Mesenchymal stem cell (in vitro differentiated cells and primary cell): ENCODE measurements at regions not wholly inside any gene's neighbourhood (a gene's known extent, or its start where the extent isn't known, plus 50 kb on each side); places are given as distances from the start of the nearest gene placed in this dataset.

Experiments used
- DNase-seq: peaks from one replicate; pipeline ENCODE4 v3.0.0-alpha.2; 2013
- H2AFZ ChIP-seq: one replicate; pipeline ENCODE4 v1.6.1; 2013; ENCODE audit warnings: low read depth, mild to moderate bottlenecking, control low read depth, inconsistent platforms, low read length, moderate library complexity
- H2AK5ac ChIP-seq: 2 replicates; pipeline ENCODE4 v1.6.1; 2013; ENCODE audit warnings: low read length, moderate library complexity, mild to moderate bottlenecking, inconsistent platforms; ENCODE audit not compliant: severe bottlenecking
- H2BK120ac ChIP-seq: one replicate; pipeline ENCODE4 v1.6.1; 2013; ENCODE audit warnings: low read depth, mild to moderate bottlenecking, inconsistent platforms, low read length, moderate library complexity
- H2BK12ac ChIP-seq, 2 experiments: one replicate each; pipeline ENCODE4 v1.6.1; 2013; ENCODE audit warnings: inconsistent platforms in 2 of 2, low read length in 2 of 2, mild to moderate bottlenecking in 2 of 2, moderate library complexity in 2 of 2, control low read depth in 1 of 2
- H2BK15ac ChIP-seq: one replicate; pipeline ENCODE4 v1.6.1; 2013; ENCODE audit warnings: mild to moderate bottlenecking, low read depth, inconsistent platforms; ENCODE audit not compliant: poor library complexity, severe bottlenecking
- H2BK5ac ChIP-seq: 2 replicates; pipeline ENCODE4 v1.6.1; 2013; ENCODE audit warnings: low read depth, mild to moderate bottlenecking, low read length, control low read depth, inconsistent platforms; ENCODE audit not compliant: poor library complexity, severe bottlenecking
- H3K14ac ChIP-seq, 2 experiments: one replicate each; pipeline ENCODE4 v1.6.1; 2013; ENCODE audit warnings: inconsistent platforms in 2 of 2, low read length in 2 of 2, control low read depth in 1 of 2, mild to moderate bottlenecking in 1 of 2, moderate library complexity in 1 of 2
- H3K18ac ChIP-seq, 2 experiments: one replicate each; pipeline ENCODE4 v1.6.1; 2013; ENCODE audit warnings: inconsistent platforms in 2 of 2, low read length in 2 of 2, control low read depth in 1 of 2, low read depth in 1 of 2, mild to moderate bottlenecking in 1 of 2
- H3K23ac ChIP-seq, 2 experiments: one replicate each; pipeline ENCODE4 v1.6.1; 2013; ENCODE audit warnings: inconsistent platforms in 2 of 2, low read length in 2 of 2, mild to moderate bottlenecking in 2 of 2, moderate library complexity in 2 of 2, control low read depth in 1 of 2
- H3K27ac ChIP-seq: 2 replicates; pipeline ENCODE4 v1.5.1; 2013; ENCODE audit warnings: mild to moderate bottlenecking, moderate library complexity, low read length, control low read depth, inconsistent platforms; ENCODE audit not compliant: poor library complexity, severe bottlenecking
- H3K27me3 ChIP-seq, 2 experiments: 2 replicates each; pipeline versions ENCODE4 v1.6.1 to v1.7.0; 2013; ENCODE audit warnings: low read length in 2 of 2, mild to moderate bottlenecking in 2 of 2, moderate library complexity in 2 of 2, control low read depth in 1 of 2, inconsistent platforms in 1 of 2; ENCODE audit not compliant: control insufficient read depth in 1 of 2, insufficient read depth in 1 of 2
- H3K36me3 ChIP-seq, 2 experiments: 2 replicates each; pipeline versions ENCODE4 v1.6.1 to v1.7.0; 2013; ENCODE audit warnings: low read length in 2 of 2, control low read depth in 1 of 2, inconsistent platforms in 1 of 2, low read depth in 1 of 2, mild to moderate bottlenecking in 1 of 2; ENCODE audit not compliant: insufficient read depth in 2 of 2, control insufficient read depth in 1 of 2
- H3K4ac ChIP-seq, 2 experiments: one replicate each; pipeline ENCODE4 v1.6.1; 2013; ENCODE audit warnings: inconsistent platforms in 2 of 2, low read length in 2 of 2, mild to moderate bottlenecking in 2 of 2, moderate library complexity in 2 of 2, control low read depth in 1 of 2, low read depth in 1 of 2
- H3K4me1 ChIP-seq: 2 replicates; pipeline ENCODE4 v1.6.1; 2013; ENCODE audit warnings: low read depth, low read length, control low read depth; ENCODE audit not compliant: control insufficient read depth, insufficient read depth
- H3K4me2 ChIP-seq: 2 replicates; pipeline ENCODE4 v1.6.1; 2013; ENCODE audit warnings: low read length, mild to moderate bottlenecking, inconsistent platforms; ENCODE audit not compliant: poor library complexity, severe bottlenecking
- H3K4me3 ChIP-seq, 2 experiments: 2 replicates each; pipeline versions ENCODE4 v1.5.1 to v1.7.0; 2013; ENCODE audit warnings: low read length in 2 of 2, mild to moderate bottlenecking in 2 of 2, control low read depth in 1 of 2, low read depth in 1 of 2; ENCODE audit not compliant: insufficient read depth in 1 of 2
- H3K79me1 ChIP-seq: replicated peaks from 2 replicates; pipeline ENCODE4 v1.6.1; 2013; ENCODE audit warnings: mild to moderate bottlenecking, control low read depth, low read length, inconsistent platforms; ENCODE audit not compliant: poor library complexity, severe bottlenecking
- H3K9ac ChIP-seq: 2 replicates; pipeline ENCODE4 v1.7.0; 2013; ENCODE audit warnings: mild to moderate bottlenecking, low read length, moderate library complexity
- H3K9me3 ChIP-seq: 2 replicates; pipeline ENCODE4 v1.7.0; 2013; ENCODE audit warnings: mild to moderate bottlenecking, low read length; ENCODE audit not compliant: control insufficient read depth
- H4K8ac ChIP-seq: one replicate; pipeline ENCODE4 v1.6.1; 2013; ENCODE audit warnings: inconsistent platforms, mild to moderate bottlenecking, low read length, moderate library complexity
- H4K91ac ChIP-seq: one replicate; pipeline ENCODE4 v1.6.1; 2013; ENCODE audit warnings: mild to moderate bottlenecking, low read length, inconsistent platforms
- WGBS: methylation state at CpG from one replicate; pipeline ENCODE4 v1.1.7; 2013; ENCODE audit warnings: mixed read lengths; 5-methylcytosine and 5-hydroxymethylcytosine counted together

DNA sequence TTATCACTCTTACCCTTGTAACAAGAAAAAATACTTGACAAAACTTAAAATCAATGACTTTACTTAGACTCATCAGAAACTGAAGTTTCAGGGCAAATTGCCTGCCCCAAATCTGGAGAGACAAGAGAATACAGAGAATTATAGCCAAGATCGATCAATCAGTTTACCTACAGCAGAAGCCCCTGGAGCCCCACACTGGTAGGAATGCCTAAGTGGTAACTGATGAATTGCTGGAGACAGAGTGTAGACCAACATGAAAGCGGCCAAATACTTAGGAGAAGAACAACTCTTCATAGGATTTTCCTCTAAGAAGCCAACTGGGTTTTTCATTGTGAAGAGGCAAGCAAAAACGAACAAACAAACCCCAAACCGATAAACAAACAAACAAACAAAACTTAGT, 1430.0 kb downstream of the EFNB2 start:
- no peak overlapping the region for H3K23ac ChIP-seq

GRCh38 chr13:105097521-105097920, 1437.9 kb downstream of the EFNB2 start:
- Histone ChIP-seq H3K27me3 (no peaks in the 10 kb centered on the region), H2AK5ac (no peak overlapping the region), H3K4me2 (no peak overlapping the region), H3K18ac (no peak overlapping the region), H3K9ac (no peak overlapping the region), H4K8ac (no peak overlapping the region), H3K79me1 (no peaks in the 10 kb centered on the region), H2BK120ac (no peak overlapping the region), H3K4me1 (no peaks in the 10 kb centered on the region), H3K14ac (no peak overlapping the region), H2BK12ac (no peak overlapping the region), H2AFZ (no peak overlapping the region), H3K27ac (no peak overlapping the region), H3K9me3 (peaks cover 8% of the 10 kb centered on the region), H4K91ac (no peak overlapping the region), H3K36me3 (no peaks in the 10 kb centered on the region), H2BK5ac (no peak overlapping the region), H3K4ac (no peak overlapping the region), H3K4me3 (no peak overlapping the region), H2BK15ac (no peak overlapping the region), H3K23ac (no peak overlapping the region)
- DNase-seq = no peak

More for the DNA sequence above, 1430.0 kb downstream of the EFNB2 start:
- no peak overlapping the region for H4K91ac ChIP-seq
- no peaks in the 10 kb centered on the region for H3K79me1 ChIP-seq
- H3K9ac ChIP-seq = no peak overlapping the region
- no peaks in the 10 kb centered on the region for H3K36me3 ChIP-seq
- no peak overlapping the region for H3K4me3 ChIP-seq
- no peak overlapping the region for H2BK15ac ChIP-seq
- DNase-seq = no peak
- peaks cover 4% of the 10 kb centered on the region for H3K9me3 ChIP-seq
- H3K4me2 ChIP-seq = no peak overlapping the region
- no peak overlapping the region for H3K4ac ChIP-seq
- no peak overlapping the region for H3K14ac ChIP-seq
- no peak overlapping the region for H4K8ac ChIP-seq
- WGBS = 100% methylated on average over 1 of the region's 4 CpGs
- no peak overlapping the region for H3K18ac ChIP-seq
- H3K27ac ChIP-seq = no peak overlapping the region
- H2BK120ac ChIP-seq = no peak overlapping the region
- no peak overlapping the region for H2AFZ ChIP-seq
- no peaks in the 10 kb centered on the region for H3K4me1 ChIP-seq
- H2BK5ac ChIP-seq = no peak overlapping the region
- H2AK5ac ChIP-seq = no peak overlapping the region
- H2BK12ac ChIP-seq = no peak overlapping the region
- no peaks in the 10 kb centered on the region for H3K27me3 ChIP-seq

DNA sequence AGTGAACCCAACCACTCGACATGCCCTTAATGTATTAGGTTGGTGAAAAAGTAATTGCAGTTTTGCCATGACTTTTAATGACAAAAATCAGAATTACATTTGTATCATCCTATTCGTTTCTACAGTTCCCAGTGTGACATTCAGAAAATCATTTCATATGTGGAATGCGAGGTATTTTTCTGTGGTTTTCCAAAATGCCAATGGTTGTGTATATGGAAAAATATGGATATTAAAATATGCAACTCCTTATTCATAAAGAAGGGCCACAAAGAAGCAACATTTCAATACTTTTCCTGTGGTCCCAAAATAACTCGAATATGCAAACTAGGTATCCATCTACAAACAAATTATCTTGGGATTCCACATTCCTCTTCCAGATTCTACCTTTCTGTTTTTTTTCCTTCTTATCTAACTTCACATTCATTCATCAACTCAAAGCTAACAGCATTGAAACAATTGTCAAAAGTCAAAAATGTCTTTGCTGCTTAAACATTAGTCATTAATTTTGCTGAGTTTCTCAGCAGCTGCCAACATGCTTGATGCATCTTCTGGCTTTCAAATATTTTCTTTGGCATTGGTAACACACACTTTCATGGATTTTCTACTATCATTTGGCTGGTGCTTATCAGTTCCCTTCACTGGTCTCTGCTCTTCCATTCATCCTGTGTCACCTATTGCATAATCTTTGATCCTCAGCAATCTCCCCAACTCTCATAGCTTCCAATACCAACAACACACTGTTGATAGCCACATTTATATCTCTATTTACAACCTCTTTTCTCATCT, 1445.4 kb downstream of the EFNB2 start:
- no peak overlapping the region for H3K4me3 ChIP-seq

DNA sequence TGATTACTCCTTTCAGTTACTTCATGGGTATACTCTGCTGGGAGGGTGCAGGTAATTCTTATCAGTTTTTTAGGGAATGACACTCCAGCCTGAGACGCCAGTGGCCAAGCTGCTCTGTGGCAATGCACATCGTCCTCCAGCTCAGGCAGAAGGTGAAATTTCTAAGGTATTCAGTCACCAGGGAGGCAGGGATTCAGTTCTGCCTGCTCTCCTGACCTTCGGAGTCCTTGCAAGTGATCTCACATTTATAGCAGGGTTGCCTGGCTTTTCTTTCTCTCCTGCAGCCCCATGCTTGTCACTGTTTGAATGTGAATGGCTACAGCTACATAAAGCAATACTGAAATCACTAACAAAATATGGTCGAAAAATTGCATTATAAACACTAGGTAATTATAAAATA, 1447.5 kb downstream of the EFNB2 start:
- H4K91ac ChIP-seq = no peak overlapping the region
- no peak overlapping the region for H3K18ac ChIP-seq
- H3K4me2 ChIP-seq = no peak overlapping the region
- no peak overlapping the region for H4K8ac ChIP-seq
- no peaks in the 10 kb centered on the region for H3K79me1 ChIP-seq
- DNase-seq = no peak
- no peak overlapping the region for H3K27ac ChIP-seq
- no peak overlapping the region for H3K9ac ChIP-seq
- no peaks in the 10 kb centered on the region for H3K4me1 ChIP-seq
- H3K4me3 ChIP-seq = no peak overlapping the region
- H2BK12ac ChIP-seq = no peak overlapping the region
- no peak overlapping the region for H2AK5ac ChIP-seq
- H3K27me3 ChIP-seq = no peaks in the 10 kb centered on the region
- H3K23ac ChIP-seq = no peak overlapping the region
- peaks cover under 1% of the 10 kb centered on the region for H3K9me3 ChIP-seq
- no peak overlapping the region for H2BK120ac ChIP-seq
- H3K4ac ChIP-seq = no peak overlapping the region
- WGBS = 77% methylated on average over 3 of the region's 4 CpGs
- H2AFZ ChIP-seq = no peak overlapping the region
- H2BK5ac ChIP-seq = no peak overlapping the region
- no peak overlapping the region for H3K14ac ChIP-seq
- no peaks in the 10 kb centered on the region for H3K36me3 ChIP-seq
- no peak overlapping the region for H2BK15ac ChIP-seq

More for the DNA sequence above, 1445.4 kb downstream of the EFNB2 start:
- H2BK120ac ChIP-seq = no peak overlapping the region
- no peak overlapping the region for H3K23ac ChIP-seq
- no peak overlapping the region for H3K4me2 ChIP-seq
- no peak overlapping the region for H3K14ac ChIP-seq
- H3K4me1 ChIP-seq = no peaks in the 10 kb centered on the region
- no peak for DNase-seq
- H2BK12ac ChIP-seq = no peak overlapping the region
- no peak overlapping the region for H2BK15ac ChIP-seq
- no peak overlapping the region for H3K4ac ChIP-seq
- no peaks in the 10 kb centered on the region for H3K27me3 ChIP-seq
- no peak overlapping the region for H3K9ac ChIP-seq
- WGBS = 87% methylated on average over 2 of the region's 4 CpGs
- no peak overlapping the region for H4K91ac ChIP-seq
- H4K8ac ChIP-seq = no peak overlapping the region
- H3K36me3 ChIP-seq = no peaks in the 10 kb centered on the region
- H3K79me1 ChIP-seq = no peaks in the 10 kb centered on the region
- H3K18ac ChIP-seq = no peak overlapping the region
- no peak overlapping the region for H2BK5ac ChIP-seq
- H3K9me3 ChIP-seq = peaks cover 8% of the 10 kb centered on the region
- no peak overlapping the region for H2AFZ ChIP-seq
- no peak overlapping the region for H3K27ac ChIP-seq
- H2AK5ac ChIP-seq = no peak overlapping the region
